WTC11 (cell line): ENCODE measurements at regions not wholly inside any gene's neighbourhood (a gene's known extent, or its start where the extent isn't known, plus 50 kb on each side); places are given as distances from the start of the nearest gene placed in this dataset.

Source experiments
- ATAC-seq: fragments of 200-7000 bp; cut with Tn5 transposase; 2 replicates; pipeline ENCODE4 v1.10.0; 2021; ENCODE audit warnings: mild to moderate bottlenecking, moderate library complexity
- CTCF ChIA-PET: fragments of 300-600 bp; sonication (Branson Sonifier 250); formaldehyde crosslinking; loops from one replicate; lab custom pipeline; 2021; ENCODE audit warnings: antibody characterized with exemption; lab: Charles Lee
- POLR2A ChIA-PET: fragments of 350-600 bp; sonication (Branson Sonifier 250); formaldehyde crosslinking; loops from one replicate; lab custom pipeline; 2021; ENCODE audit warnings: antibody characterized with exemption; lab: Charles Lee
- DNase-seq: peaks from one replicate; pipeline ENCODE4 v3.0.0; 2021; ENCODE audit warnings: low spot score
- H3K27ac Mint-ChIP-seq: 2 replicates; pipeline ENCODE4 v1.8.0; 2021; ENCODE audit warnings: mixed read lengths
- H3K27me3 Mint-ChIP-seq: 2 replicates; pipeline ENCODE4 v1.8.0; 2021; ENCODE audit warnings: low read depth, mild to moderate bottlenecking, moderate library complexity, mixed read lengths
- H3K36me3 Mint-ChIP-seq: 2 replicates; pipeline ENCODE4 v1.8.0; 2021; ENCODE audit warnings: mixed read lengths
- H3K4me1 Mint-ChIP-seq: 2 replicates; pipeline ENCODE4 v1.8.0; 2022; ENCODE audit warnings: mixed read lengths
- H3K4me3 Mint-ChIP-seq: 2 replicates; pipeline ENCODE4 v1.8.0; 2021; ENCODE audit warnings: mild to moderate bottlenecking, moderate library complexity, mixed read lengths
- H3K9me3 Mint-ChIP-seq: 2 replicates; pipeline ENCODE4 v1.8.0; 2021; ENCODE audit warnings: mixed read lengths
- AFF4 ChIP-seq: sonication (generic); formaldehyde crosslinking; IDR thresholded peaks from 2 replicates; pipeline ENCODE4 v1.8.1; 2023; ENCODE audit warnings: mild to moderate bottlenecking, missing genetic modification reagents, borderline replicate concordance
- ARID4B ChIP-seq: sonication (generic); formaldehyde crosslinking; IDR thresholded peaks from 2 replicates; pipeline ENCODE4 v1.8.0; 2023; ENCODE audit warnings: missing genetic modification reagents, mild to moderate bottlenecking, borderline replicate concordance
- ELF4 ChIP-seq: sonication (generic); formaldehyde crosslinking; IDR thresholded peaks from 2 replicates; pipeline ENCODE4 v1.8.1; 2022; ENCODE audit warnings: low read depth, mild to moderate bottlenecking, moderate library complexity, missing genetic modification reagents
- ETV6 ChIP-seq: sonication (generic); formaldehyde crosslinking; IDR thresholded peaks from 2 replicates; pipeline ENCODE4 v1.8.1; 2022; ENCODE audit warnings: mild to moderate bottlenecking, missing genetic modification reagents
- FOXP4 ChIP-seq: sonication (generic); formaldehyde crosslinking; IDR thresholded peaks from 2 replicates; pipeline ENCODE4 v1.8.0; 2022; ENCODE audit warnings: mild to moderate bottlenecking, missing genetic modification reagents
- IRF1 ChIP-seq: sonication (generic); formaldehyde crosslinking; IDR thresholded peaks from 2 replicates; pipeline ENCODE4 v1.8.0; 2023; ENCODE audit warnings: missing genetic modification reagents
- MAX ChIP-seq: sonication (generic); formaldehyde crosslinking; IDR thresholded peaks from 2 replicates; pipeline ENCODE4 v1.8.0; 2022; ENCODE audit warnings: mild to moderate bottlenecking, missing genetic modification reagents
- NFE2L1 ChIP-seq: sonication (generic); formaldehyde crosslinking; IDR thresholded peaks from 2 replicates; pipeline ENCODE4 v1.8.1; 2023; ENCODE audit warnings: missing genetic modification reagents
- NR2C2 ChIP-seq: sonication (generic); formaldehyde crosslinking; IDR thresholded peaks from 2 replicates; pipeline ENCODE4 v1.8.0; 2022; ENCODE audit warnings: mild to moderate bottlenecking, missing genetic modification reagents
- NR3C1 ChIP-seq: sonication (generic); formaldehyde crosslinking; conservative IDR thresholded peaks from 2 replicates; pipeline ENCODE4 v1.8.1; 2023; ENCODE audit warnings: low read depth, mild to moderate bottlenecking, missing genetic modification reagents
- OVOL2 ChIP-seq: fragments of 250-450 bp; sonication (Bioruptor Pico); IDR thresholded peaks from 2 replicates; pipeline ENCODE4 v1.9.0; 2021; ENCODE audit warnings: mild to moderate bottlenecking, borderline replicate concordance
- SMAD4 ChIP-seq: sonication (generic); formaldehyde crosslinking; IDR thresholded peaks from 2 replicates; pipeline ENCODE4 v1.8.0; 2022; ENCODE audit warnings: mild to moderate bottlenecking, missing genetic modification reagents
- ZBTB21 ChIP-seq: sonication (generic); formaldehyde crosslinking; IDR thresholded peaks from 2 replicates; pipeline ENCODE4 v1.8.1; 2023; ENCODE audit warnings: mild to moderate bottlenecking, missing genetic modification reagents, borderline replicate concordance
- ZNF121 ChIP-seq: sonication (generic); formaldehyde crosslinking; IDR thresholded peaks from 2 replicates; pipeline ENCODE4 v1.8.0; 2023; ENCODE audit warnings: missing genetic modification reagents
- ZNF219 ChIP-seq: sonication (generic); formaldehyde crosslinking; IDR thresholded peaks from 2 replicates; pipeline ENCODE4 v1.8.0; 2023; ENCODE audit warnings: missing genetic modification reagents, mild to moderate bottlenecking, borderline replicate concordance
- ZNF263 ChIP-seq: sonication (generic); formaldehyde crosslinking; IDR thresholded peaks from 2 replicates; pipeline ENCODE4 v1.8.1; 2022; ENCODE audit warnings: low read depth, mild to moderate bottlenecking, moderate library complexity, missing genetic modification reagents
- ZNF281 ChIP-seq: sonication (generic); formaldehyde crosslinking; IDR thresholded peaks from 2 replicates; pipeline ENCODE4 v1.8.0; 2023; ENCODE audit warnings: mild to moderate bottlenecking, missing genetic modification reagents
- ZNF671 ChIP-seq: fragments of 250-450 bp; sonication (Bioruptor Pico); IDR thresholded peaks from 2 replicates; pipeline ENCODE4 v1.8.0; 2021; ENCODE audit warnings: mild to moderate bottlenecking
- ZSCAN18 ChIP-seq: fragments of 250-450 bp; sonication (Bioruptor Pico); IDR thresholded peaks from 2 replicates; pipeline ENCODE4 v2.1.2; 2022; ENCODE audit warnings: mild to moderate bottlenecking, moderate library complexity

- Mint-ChIP-seq H3K4me3 (no peak overlapping the region), H3K27ac (no peak overlapping the region), H3K27me3 (peaks cover 3% of the 10 kb centered on the region; the same call in 1 of the 2 replicates), H3K36me3 (no peaks in the 10 kb centered on the region), H3K9me3 (peaks cover 3% of the 10 kb centered on the region; the same call in 1 of the 2 replicates), H3K4me1 (peaks cover 12% of the 10 kb centered on the region)
- POLR2A ChIA-PET = no interaction called here
- DNase-seq (no peak), ATAC-seq (no peak)
- CTCF ChIA-PET = no interaction called here
- TF ChIP-seq NR2C2 = no peak
- TF ChIP-seq ELF4 = no peak
- no peak for TF ChIP-seq ZNF671
- no peak for TF ChIP-seq SMAD4 (CRISPR knock-in tag)
- no peak for TF ChIP-seq ZNF121
- TF ChIP-seq ZNF219 = no peak
- TF ChIP-seq FOXP4 (CRISPR knock-in tag) = no peak
- no peak for TF ChIP-seq MAX (CRISPR knock-in tag)
- TF ChIP-seq IRF1 (CRISPR knock-in tag) = no peak
- TF ChIP-seq NR3C1 (CRISPR knock-in tag) = no peak
- no peak for TF ChIP-seq ZBTB21 (CRISPR knock-in tag)
These were observed 150.2 kb upstream of the SLCO3A1 start for GRCh38 chr15:91703274-91703673.

GRCh38 chr15:91704343-91704742 lies 149.2 kb upstream of the SLCO3A1 start:
- ChIA-PET POLR2A (no interaction called here), CTCF (interaction anchor here (1.1 to 2.6 kb wide), 2 partner anchors 149 to 152 kb away, joined by 3 to 52 read pairs; partner anchors contain the start of gene SLCO3A1)
- DNase-seq (no peak), ATAC-seq (no peak)
- peaks cover 3% of the 10 kb centered on the region; the same call in 1 of the 2 replicates for H3K27me3 Mint-ChIP-seq
- H3K36me3 Mint-ChIP-seq = no peaks in the 10 kb centered on the region
- H3K4me1 Mint-ChIP-seq = peaks cover 12% of the 10 kb centered on the region
- peaks cover 3% of the 10 kb centered on the region; the same call in 1 of the 2 replicates for H3K9me3 Mint-ChIP-seq
- no peak overlapping the region for H3K4me3 Mint-ChIP-seq
- H3K27ac Mint-ChIP-seq = no peak overlapping the region
- TF ChIP-seq ARID4B (no peak), ELF4 (no peak), ZSCAN18 (CRISPR knock-in tag) (no peak), ZNF263 (no peak), ZNF281 (CRISPR knock-in tag) (no peak), AFF4 (CRISPR knock-in tag) (no peak), ETV6 (CRISPR knock-in tag) (no peak), OVOL2 (CRISPR knock-in tag) (no peak), NFE2L1 (CRISPR knock-in tag) (no peak)
